Vagina (tissue), 2 donors: ENCODE measurements at regions not wholly inside any gene's neighbourhood (a gene's known extent, or its start where the extent isn't known, plus 50 kb on each side); places are given as distances from the start of the nearest gene placed in this dataset.
"Not testable (repeated sequence)": the region's sequence is repeated elsewhere in the genome, so short reads cannot be mapped to it uniquely, and the experiment has no call there.

Experiments
- POLR2A ChIP-seq, 2 donors: fragments of 450-650 bp; IDR thresholded peaks; one replicate each; pipeline ENCODE4 v1.6.1; 2017; ENCODE audit warnings: antibody characterized with exemption in 2 of 2, mild to moderate bottlenecking in 2 of 2, moderate library complexity in 2 of 2
- POLR2AphosphoS5 ChIP-seq, 2 donors: sonication (generic); formaldehyde crosslinking; IDR thresholded peaks; one replicate each; pipeline ENCODE4 v1.9.0; 2017; ENCODE audit warnings: antibody characterized with exemption in 2 of 2, mild to moderate bottlenecking in 2 of 2, low read depth in 1 of 2; ENCODE audit not compliant: insufficient read depth in 1 of 2

DNA sequence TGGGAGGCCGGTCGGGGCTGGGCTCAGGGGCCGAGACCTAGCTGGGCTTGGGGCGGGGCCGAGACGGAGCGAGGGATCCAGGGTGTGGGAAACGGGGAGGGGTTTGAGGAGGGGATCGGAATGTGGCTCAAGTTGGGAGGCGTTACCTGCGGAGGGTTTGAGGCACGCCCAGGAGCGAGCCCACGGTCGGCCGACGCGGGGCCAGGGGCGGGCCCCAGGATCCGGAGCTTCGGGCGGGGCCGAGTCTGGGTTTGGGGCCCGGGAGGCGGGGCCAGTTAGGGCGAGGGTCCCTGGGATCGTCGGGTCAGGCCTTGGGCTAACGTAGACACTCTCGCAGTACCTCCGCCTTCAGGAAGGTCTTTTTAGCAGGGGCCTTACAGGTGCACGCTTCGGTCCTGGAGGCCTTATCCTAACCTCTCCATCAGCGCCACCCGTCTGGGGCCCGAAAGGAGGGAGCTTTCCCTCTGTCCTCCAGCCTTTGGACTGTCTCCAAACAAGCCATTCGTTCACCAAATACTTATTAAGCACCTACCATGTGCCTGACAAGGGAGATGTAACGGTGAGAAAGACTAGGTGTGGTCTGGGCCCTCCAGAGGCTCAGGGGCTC lies 228.2 kb upstream of the FRG2C start:
- not testable (repeated sequence) for TF ChIP-seq POLR2A (IDR thresholded peaks at IDR 0.05)
- peak in 1 of 2 donors; percentile 51 for TF ChIP-seq POLR2AphosphoS5 (IDR thresholded peaks at IDR 0.05; ENCODE audit: insufficient read depth in 1 of 2, low read depth in 1 of 2)
